DMS79 (cell line): ENCODE measurements at regions not wholly inside any gene's neighbourhood (a gene's known extent, or its start where the extent isn't known, plus 50 kb on each side); places are given as distances from the start of the nearest gene placed in this dataset.
"Not testable (repeated sequence)": the region's sequence is repeated elsewhere in the genome, so short reads cannot be mapped to it uniquely, and the experiment has no call there.

Source experiments
- DNase-seq: peaks from one replicate; lab custom pipeline; 2025; lab: John Stamatoyannopoulos, UW

DNA sequence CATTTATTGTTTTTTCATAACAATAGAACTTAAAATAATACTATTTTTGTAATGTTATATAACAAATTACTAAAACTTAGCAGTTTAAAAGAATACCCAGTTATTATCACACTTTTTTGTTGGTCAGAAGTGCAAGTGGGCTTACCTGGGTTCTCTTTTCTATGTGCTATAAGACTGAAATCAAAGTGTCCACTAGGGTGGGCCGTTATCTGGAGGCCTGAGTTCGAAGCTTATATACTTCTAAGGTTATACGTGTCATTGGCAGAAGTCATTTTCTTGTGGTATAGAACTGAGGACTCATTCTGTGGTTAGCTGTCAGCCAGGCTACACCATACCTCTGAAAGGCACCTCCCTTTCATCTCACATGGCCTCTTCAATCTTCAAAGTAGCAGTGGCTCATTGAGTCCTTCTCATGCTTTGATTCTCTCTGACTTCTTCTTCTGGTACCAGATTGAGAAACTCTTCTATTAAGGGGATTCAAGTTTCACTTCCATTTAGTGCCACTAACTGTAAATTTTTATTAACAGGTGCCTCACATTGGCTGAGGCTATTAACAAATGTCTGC lies 414.3 kb downstream of the AMY1C start:
- no peak for DNase-seq

- no peak for DNase-seq
Measured at GRCh38 chr1:104172243-104172681, 422.6 kb downstream of the AMY1C start.

DNA sequence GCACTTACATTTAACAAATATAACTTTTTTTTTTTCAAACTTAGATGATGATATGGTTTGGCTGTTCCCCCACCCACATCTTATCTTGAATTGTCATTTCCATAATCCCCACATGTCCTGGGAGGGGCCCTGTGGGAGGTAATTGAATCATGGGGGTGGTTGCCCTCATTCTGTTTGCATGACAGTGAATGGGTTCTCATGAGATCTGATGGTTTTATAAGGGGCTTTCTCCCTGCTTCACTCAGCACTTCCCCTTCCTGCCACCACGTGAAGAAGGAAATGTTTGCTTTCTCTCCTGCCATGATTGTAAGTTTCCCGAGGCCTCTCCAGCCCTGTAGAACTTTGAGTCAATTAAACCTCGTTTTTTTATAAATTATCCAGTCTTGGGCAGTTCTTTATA lies 432.6 kb downstream of the AMY1C start:
- no peak for DNase-seq

GRCh38 chr1:104189207-104189606 lies 439.5 kb downstream of the AMY1C start:
- DNase-seq, result no peak

DNA sequence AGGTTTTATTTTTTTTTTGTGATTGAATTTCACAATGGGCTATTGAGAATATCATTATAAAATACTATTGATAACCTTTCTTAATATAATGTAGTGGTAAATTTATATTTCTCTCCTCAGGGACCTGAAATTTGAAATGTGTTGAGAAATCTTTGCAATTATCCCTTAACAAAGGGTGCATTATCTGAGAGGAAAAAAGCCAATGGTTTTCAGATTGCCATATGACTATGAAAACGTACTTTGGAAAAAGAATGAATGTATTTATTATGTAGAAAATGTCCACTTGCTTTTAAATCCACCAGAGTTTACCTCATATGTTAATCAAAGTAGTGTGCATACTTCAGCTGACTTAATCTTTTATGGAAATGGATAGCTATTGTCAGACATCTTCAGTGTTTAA lies 441.1 kb downstream of the AMY1C start:
- no peak for DNase-seq

DNA sequence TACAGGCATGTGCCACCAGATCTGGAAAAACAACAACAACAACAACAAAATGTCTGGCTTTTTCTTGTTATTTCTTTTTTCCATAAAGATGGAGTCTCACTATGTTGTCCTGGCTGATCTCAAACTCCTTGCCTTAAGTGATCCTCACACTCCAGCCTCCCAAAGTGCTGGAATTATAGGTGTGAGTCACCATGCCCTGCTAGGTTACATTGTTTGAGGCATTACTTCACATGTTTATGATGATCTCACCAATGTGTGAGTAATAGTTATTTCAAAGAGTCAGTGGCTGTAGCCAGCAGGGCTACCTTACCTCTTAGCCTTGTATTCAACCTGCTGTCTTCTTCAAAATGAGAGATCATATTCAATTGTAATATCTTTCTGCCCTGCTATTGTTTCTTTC lies 445.7 kb downstream of the AMY1C start:
- DNase-seq, result no peak

DNA sequence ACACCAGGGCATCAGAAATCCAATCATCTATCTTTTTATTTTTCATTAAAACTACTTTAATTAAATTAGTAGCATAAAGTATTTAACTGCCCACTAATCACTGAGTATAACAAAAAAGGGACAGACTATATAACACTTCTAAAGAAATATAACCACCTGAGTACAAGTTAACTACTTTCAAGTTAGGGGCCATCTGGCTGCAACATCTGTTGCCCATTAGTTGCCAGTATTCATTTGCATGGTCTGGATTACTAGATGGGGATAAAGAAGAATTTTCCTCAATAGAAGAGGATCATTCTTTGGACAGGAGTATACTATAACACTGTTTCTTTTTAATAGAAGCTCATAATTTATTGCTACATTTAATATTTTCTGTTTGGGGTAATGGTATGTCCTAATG lies 446.4 kb downstream of the AMY1C start:
- no peak for DNase-seq

DNA sequence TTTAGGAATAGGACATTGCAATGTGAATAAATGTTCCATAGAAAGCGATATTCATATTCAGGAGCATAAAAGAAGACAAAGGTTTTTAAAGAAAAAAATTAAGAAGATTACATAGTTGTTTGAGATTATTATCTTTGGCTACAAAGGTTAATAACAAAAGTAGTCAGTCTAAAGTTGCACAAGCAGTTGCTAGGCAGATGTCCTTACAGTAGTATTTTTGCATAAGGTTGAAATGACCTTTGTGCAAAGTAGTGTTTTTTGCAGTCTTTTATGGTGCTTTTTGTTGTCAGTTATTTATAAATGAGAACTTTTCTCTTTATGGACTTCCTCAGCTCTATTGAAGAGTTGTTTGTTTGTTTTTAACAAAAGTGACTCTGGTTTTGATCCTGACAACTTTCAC lies 447.8 kb downstream of the AMY1C start:
- DNase-seq, result no peak

DNA sequence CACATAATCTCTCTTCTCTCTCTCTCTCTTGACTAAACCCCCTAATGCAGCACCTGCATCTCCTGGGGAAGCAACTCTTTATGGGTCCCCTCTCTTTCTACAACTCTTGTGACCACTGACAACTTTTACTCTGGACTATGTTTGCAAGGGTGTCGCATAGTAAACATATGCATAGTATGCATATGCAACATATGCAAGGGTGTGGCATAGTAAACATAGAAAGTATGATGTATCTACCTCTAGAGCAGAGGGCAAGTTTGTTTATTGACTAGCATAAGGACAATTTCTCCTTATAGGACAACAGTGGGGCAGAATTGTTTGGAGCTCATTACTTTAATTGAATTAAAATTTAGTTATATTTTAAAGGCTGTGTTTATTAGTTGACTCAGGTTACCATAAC lies 462.5 kb downstream of the AMY1C start:
- DNase-seq, result no peak

- DNase-seq, result not testable (repeated sequence)
Measured at GRCh38 chr1:104217395-104217986, 467.8 kb downstream of the AMY1C start.

DNA sequence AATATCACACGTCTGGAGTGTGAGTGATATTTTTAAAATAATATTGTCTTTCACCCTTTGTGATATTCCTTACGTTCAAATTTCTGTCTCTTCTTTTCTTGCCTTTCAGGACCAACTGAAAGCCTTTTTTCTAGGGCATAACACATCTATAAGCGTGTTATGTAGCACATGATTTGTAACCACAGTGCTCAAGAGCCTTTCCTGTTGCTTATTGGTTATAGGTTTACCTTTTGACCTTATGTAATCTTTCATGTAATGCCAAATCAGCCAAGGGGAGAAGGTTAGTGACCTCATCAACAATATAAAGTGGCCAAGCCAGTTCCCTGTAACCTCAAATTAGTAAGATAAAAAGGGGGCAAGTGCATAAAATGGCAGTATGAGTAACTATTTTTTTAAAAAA lies 480.2 kb downstream of the AMY1C start:
- DNase-seq, result no peak

- DNase-seq, result no peak
Measured at GRCh38 chr1:104231676-104232075, 482.0 kb downstream of the AMY1C start.

GRCh38 chr1:104235141-104235540 lies 485.4 kb downstream of the AMY1C start:
- no peak for DNase-seq

GRCh38 chr1:104238991-104239390 lies 489.3 kb downstream of the AMY1C start:
- peak; percentile 38 for DNase-seq

DNA sequence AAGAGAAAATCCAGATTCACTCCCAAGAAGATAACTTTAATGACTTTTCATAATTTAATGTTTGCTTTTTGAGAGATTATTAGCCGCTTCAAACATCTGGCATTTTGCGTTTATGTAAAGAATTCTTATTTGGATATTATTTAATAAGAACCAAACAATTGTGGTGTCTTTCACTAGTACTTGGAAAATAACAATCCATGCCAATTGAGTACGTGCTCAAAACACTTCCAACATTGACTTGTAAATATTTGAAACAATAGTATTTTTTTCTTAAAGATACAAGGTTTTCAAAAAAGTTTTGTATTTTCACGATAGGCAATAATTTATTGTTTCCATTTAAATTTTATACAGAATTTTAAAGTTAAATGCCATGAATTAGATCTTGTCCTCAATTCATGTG lies 498.7 kb downstream of the AMY1C start:
- DNase-seq, result no peak

GRCh38 chr1:104259481-104259880 lies 509.8 kb downstream of the AMY1C start:
- no peak for DNase-seq

DNA sequence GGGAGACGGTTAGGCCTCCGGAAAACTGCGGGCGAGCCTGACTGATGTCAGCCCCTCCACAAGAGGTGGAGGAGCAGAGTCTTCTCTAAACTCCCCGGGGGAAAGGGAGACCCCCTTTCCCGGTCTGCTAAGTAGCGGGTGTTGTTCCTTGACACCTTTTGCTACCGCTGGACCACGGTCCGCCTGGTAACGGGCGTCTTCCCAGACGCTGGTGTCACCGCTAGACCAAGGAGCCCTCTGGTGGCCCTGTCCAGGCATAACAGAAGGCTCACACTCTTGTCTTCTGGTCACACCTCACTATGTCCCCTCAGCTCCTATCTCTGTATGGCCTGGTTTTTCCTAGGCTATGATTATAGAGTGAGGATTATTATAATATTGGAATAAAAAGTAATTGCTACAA lies 513.4 kb downstream of the AMY1C start:
- DNase-seq, result not testable (repeated sequence)

DNA sequence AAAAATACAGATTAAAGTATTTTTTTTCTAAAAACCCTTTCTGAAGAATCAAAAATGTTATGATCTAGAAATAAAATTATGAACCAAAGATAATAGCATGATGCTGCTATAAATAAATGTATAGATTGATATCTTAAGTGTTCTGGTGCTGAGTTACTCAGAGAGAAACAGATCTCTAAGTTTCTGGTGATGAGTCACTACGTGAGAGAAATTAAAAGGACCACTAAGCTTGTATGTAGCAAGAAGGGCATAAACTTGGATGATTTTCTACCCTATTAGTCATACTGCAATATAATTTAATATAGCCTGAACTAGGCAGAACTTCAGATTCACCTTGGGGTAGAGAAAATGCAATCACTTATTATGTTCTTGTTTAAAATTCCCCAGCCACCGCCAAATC lies 514.8 kb downstream of the AMY1C start:
- no peak for DNase-seq

GRCh38 chr1:104265163-104265562 lies 515.5 kb downstream of the AMY1C start:
- DNase-seq, result no peak

DNA sequence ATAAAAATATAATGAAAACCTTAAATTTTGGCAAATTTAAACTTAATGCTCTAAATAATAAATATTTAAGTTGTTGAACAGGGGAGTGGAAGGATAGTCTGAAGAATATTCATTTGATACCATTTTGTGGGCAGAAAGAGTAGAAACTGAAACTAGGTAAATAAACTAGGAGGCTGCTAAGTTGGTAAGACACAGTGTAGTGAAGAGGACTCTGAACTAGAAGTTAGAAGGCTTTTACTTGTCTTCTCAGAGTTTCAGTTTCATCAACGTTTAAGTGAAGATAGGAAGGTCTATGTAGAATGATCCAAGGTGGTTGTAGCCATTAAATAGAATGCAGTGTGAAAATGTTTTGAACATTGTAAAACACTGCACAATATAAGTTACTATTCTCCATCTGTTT lies 516.9 kb downstream of the AMY1C start:
- DNase-seq, result no peak

GRCh38 chr1:104288322-104288721 lies 538.6 kb downstream of the AMY1C start:
- not testable (repeated sequence) for DNase-seq

- no peak for DNase-seq
Measured at GRCh38 chr1:104291156-104291555, 541.5 kb downstream of the AMY1C start.

DNA sequence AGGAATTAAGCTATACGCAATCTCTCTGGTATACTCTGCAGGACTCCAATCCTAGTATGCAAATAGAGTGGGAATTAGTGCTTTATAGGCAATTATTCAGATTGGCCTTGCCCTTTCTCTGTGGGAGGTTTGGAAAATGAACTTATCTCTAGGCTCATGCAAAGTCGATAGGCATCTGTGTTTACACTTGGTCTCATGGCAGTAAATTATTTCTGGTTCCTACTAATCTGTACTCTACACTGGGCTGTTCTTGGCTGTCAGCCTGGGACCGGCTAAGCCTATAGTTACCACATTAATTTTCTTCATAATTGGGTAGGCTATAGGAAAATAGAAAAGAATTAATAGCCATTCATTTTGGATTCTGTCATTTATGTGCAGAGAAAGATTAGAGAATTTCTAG lies 544.6 kb downstream of the AMY1C start:
- no peak for DNase-seq

DNA sequence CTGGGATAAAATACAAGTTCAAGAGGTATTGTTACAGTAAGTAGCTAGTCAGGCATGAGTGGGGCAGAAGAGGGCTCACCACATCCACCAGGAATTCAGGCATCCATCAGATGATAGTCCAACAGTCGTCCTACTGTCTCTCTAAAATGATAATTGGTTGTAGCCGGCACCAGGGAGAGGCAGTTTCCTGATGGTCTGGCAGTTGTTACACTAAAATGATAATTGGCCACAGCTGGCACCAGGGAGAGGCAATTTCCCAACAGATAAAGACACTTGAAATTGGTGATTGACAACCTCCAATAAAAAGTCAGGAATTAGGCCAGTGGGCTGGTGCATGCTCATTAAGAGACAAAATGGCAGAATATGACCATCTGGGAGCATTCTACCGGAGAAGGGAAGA lies 545.8 kb downstream of the AMY1C start:
- DNase-seq, result no peak
